ENCODE measurements at regions not wholly inside any gene's neighbourhood (a gene's known extent, or its start where the extent isn't known, plus 50 kb on each side); places are given as distances from the start of the nearest gene placed in this dataset.

DNA sequence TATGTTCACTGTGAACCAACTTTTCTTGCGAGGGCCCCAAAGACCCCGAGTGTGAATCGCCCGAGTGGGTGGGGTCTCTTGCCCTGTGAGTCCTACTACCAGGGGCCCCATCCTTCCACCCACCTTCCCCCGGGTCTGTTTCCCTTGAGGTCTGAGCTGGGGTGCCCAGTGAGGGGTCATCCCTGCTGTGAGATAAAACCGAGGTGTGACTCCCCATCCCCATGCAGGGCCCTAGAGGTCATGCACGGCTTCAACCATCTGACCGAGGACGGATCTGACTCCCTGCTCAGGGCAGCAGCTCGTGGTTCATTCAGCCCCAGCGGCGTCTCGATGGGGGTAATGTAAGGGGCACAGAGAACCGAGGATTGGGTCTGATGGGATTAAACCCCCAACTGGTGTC, 103.1 kb upstream of the SULF2 start:
- Histone ChIP-seq H2BK12ac (ENCODE audit: low read length) (no peak overlapping the region), H4K91ac (ENCODE audit: low read depth, low read length) (no peak overlapping the region), H3K4ac (ENCODE audit: low read depth, low read length) (no peak overlapping the region), H3K27ac (ENCODE audit: low read depth, low read length) (no peak overlapping the region), H3K9me3 (ENCODE audit: insufficient read depth, low read depth, low read length) (no peaks in the 10 kb centered on the region), H3K79me1 (ENCODE audit: low read length) (no peaks in the 10 kb centered on the region), H3K4me3 (ENCODE audit: low read depth, low read length) (no peak overlapping the region), H3K4me2 (ENCODE audit: low read length) (no peak overlapping the region), H2AK5ac (ENCODE audit: low read length) (no peak overlapping the region), H4K12ac (ENCODE audit: low read depth, low read length) (no peak overlapping the region), H3K23ac (ENCODE audit: low read length) (no peak overlapping the region), H3K9ac (ENCODE audit: low read length) (no peak overlapping the region), H3K4me1 (ENCODE audit: control insufficient read depth in 1 of 2, insufficient read depth in 2 of 2, low read length in 2 of 2) (no peaks in the 10 kb centered on the region), H3K36me3 (ENCODE audit: control insufficient read depth in 1 of 2, insufficient read depth in 2 of 2, low read length in 2 of 2) (no peaks in the 10 kb centered on the region), H3K27me3 (ENCODE audit: insufficient read depth, low read length) (no peaks in the 10 kb centered on the region), H3K79me2 (ENCODE audit: control insufficient read depth, insufficient read depth, low read length, poor library complexity) (no peaks in the 10 kb centered on the region), H3K18ac (ENCODE audit: low read length) (no peak overlapping the region), H2BK5ac (ENCODE audit: low read depth, low read length, poor library complexity) (no peak overlapping the region), H3K14ac (ENCODE audit: low read length) (no peak overlapping the region), H2BK120ac (ENCODE audit: insufficient read depth, low read length, poor library complexity) (no peak overlapping the region), H2AFZ (ENCODE audit: insufficient read depth, low read length, poor library complexity) (no peak overlapping the region), H4K8ac (ENCODE audit: low read depth, low read length) (no peak overlapping the region)
- no CpG with 5 or more reads among the region's 14 CpGs for WGBS (ENCODE audit: extremely low coverage, insufficient coverage, insufficient read length)
- DNase-seq: no peak

DNA sequence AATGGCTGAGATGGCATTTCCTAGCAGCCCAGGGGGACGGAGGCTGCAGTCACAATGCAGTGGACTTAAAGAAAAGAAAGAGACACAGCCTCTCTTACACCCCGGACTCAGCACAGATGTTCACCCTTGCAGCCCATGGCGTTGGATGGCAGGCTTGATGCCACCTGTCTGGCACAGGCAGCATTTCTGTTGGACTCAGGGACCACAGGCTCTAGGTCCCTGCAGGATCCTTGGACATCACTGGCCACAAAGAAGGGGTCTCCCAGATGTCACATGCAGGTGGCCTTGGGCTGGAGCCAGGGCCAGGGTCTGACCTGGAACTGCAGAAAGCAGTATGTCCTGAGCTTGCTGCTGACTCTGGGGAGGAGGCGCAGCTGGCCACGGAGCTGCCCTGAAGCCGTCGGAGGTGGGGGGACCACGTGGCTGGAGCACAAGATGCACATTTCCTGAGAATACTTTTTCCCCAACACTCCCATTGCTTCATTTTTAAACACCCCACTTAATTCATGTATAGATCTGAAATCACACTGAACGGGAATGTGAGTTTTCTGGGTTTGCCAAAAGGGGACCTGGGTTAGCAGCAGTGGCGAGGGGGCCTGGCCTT, 102.3 kb upstream of the SULF2 start:
- H4K91ac ChIP-seq (ENCODE audit: low read depth, low read length): no peak overlapping the region
- H3K18ac ChIP-seq (ENCODE audit: low read length): no peak overlapping the region
- H3K27me3 ChIP-seq (ENCODE audit: insufficient read depth, low read length): no peaks in the 10 kb centered on the region
- no peak overlapping the region for H3K14ac ChIP-seq (ENCODE audit: low read length)
- H3K9me3 ChIP-seq (ENCODE audit: insufficient read depth, low read depth, low read length): no peaks in the 10 kb centered on the region
- no peak overlapping the region for H3K23ac ChIP-seq (ENCODE audit: low read length)
- H3K4ac ChIP-seq (ENCODE audit: low read depth, low read length): no peak overlapping the region
- no peak overlapping the region for H2BK12ac ChIP-seq (ENCODE audit: low read length)
- no peak overlapping the region for H2AK5ac ChIP-seq (ENCODE audit: low read length)
- DNase-seq: no peak
- H2AFZ ChIP-seq (ENCODE audit: insufficient read depth, low read length, poor library complexity): no peak overlapping the region
- no CpG with 5 or more reads among the region's 10 CpGs for WGBS (ENCODE audit: extremely low coverage, insufficient coverage, insufficient read length)
- H3K4me3 ChIP-seq (ENCODE audit: low read depth, low read length): no peak overlapping the region
- no peak overlapping the region for H4K8ac ChIP-seq (ENCODE audit: low read depth, low read length)
- no peaks in the 10 kb centered on the region for H3K4me1 ChIP-seq (ENCODE audit: control insufficient read depth in 1 of 2, insufficient read depth in 2 of 2, low read length in 2 of 2)
- H4K12ac ChIP-seq (ENCODE audit: low read depth, low read length): no peak overlapping the region
- H3K36me3 ChIP-seq (ENCODE audit: control insufficient read depth in 1 of 2, insufficient read depth in 2 of 2, low read length in 2 of 2): no peaks in the 10 kb centered on the region
- no peak overlapping the region for H3K27ac ChIP-seq (ENCODE audit: low read depth, low read length)
- H3K79me1 ChIP-seq (ENCODE audit: low read length): no peaks in the 10 kb centered on the region
- H2BK120ac ChIP-seq (ENCODE audit: insufficient read depth, low read length, poor library complexity): no peak overlapping the region
- H3K4me2 ChIP-seq (ENCODE audit: low read length): no peak overlapping the region
- H2BK5ac ChIP-seq (ENCODE audit: low read depth, low read length, poor library complexity): no peak overlapping the region
- H3K9ac ChIP-seq (ENCODE audit: low read length): no peak overlapping the region
- H3K79me2 ChIP-seq (ENCODE audit: control insufficient read depth, insufficient read depth, low read length, poor library complexity): no peaks in the 10 kb centered on the region

DNA sequence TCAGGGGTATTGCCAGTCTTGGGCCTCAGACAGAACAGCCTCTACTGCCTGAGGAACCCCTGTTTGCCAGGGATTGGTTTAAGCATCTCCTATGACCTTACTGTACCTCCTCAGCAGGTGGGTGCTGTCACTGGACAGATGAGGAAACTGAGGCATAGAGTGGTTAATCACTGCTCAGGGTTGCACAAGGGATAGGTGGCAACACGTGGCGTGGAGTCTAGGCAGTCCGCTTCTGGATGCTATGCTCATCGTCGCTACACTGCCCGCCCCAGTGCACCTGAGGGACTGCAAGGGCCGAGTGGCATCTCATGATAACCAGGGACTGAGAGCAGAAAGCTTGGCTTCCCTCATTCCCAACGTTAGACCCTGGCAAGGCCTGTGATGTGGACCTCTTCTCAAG, 101.8 kb upstream of the SULF2 start:
- no peaks in the 10 kb centered on the region for H3K79me1 ChIP-seq (ENCODE audit: low read length)
- no peak for DNase-seq
- H4K91ac ChIP-seq (ENCODE audit: low read depth, low read length): no peak overlapping the region
- H3K4ac ChIP-seq (ENCODE audit: low read depth, low read length): no peak overlapping the region
- no CpG with 5 or more reads among the region's 8 CpGs for WGBS (ENCODE audit: extremely low coverage, insufficient coverage, insufficient read length)
- no peak overlapping the region for H3K4me2 ChIP-seq (ENCODE audit: low read length)
- no peak overlapping the region for H3K4me3 ChIP-seq (ENCODE audit: low read depth, low read length)
- H2AFZ ChIP-seq (ENCODE audit: insufficient read depth, low read length, poor library complexity): no peak overlapping the region
- no peak overlapping the region for H3K9ac ChIP-seq (ENCODE audit: low read length)
- no peaks in the 10 kb centered on the region for H3K9me3 ChIP-seq (ENCODE audit: insufficient read depth, low read depth, low read length)
- no peak overlapping the region for H3K14ac ChIP-seq (ENCODE audit: low read length)
- H2BK120ac ChIP-seq (ENCODE audit: insufficient read depth, low read length, poor library complexity): no peak overlapping the region
- H3K79me2 ChIP-seq (ENCODE audit: control insufficient read depth, insufficient read depth, low read length, poor library complexity): no peaks in the 10 kb centered on the region
- no peak overlapping the region for H4K8ac ChIP-seq (ENCODE audit: low read depth, low read length)
- H3K4me1 ChIP-seq (ENCODE audit: control insufficient read depth in 1 of 2, insufficient read depth in 2 of 2, low read length in 2 of 2): no peaks in the 10 kb centered on the region
- H3K27ac ChIP-seq (ENCODE audit: low read depth, low read length): no peak overlapping the region
- H2BK5ac ChIP-seq (ENCODE audit: low read depth, low read length, poor library complexity): no peak overlapping the region
- no peak overlapping the region for H2BK12ac ChIP-seq (ENCODE audit: low read length)
- H3K36me3 ChIP-seq (ENCODE audit: control insufficient read depth in 1 of 2, insufficient read depth in 2 of 2, low read length in 2 of 2): no peaks in the 10 kb centered on the region
- no peak overlapping the region for H3K18ac ChIP-seq (ENCODE audit: low read length)
- no peak overlapping the region for H2AK5ac ChIP-seq (ENCODE audit: low read length)
- no peak overlapping the region for H3K23ac ChIP-seq (ENCODE audit: low read length)
- H4K12ac ChIP-seq (ENCODE audit: low read depth, low read length): no peak overlapping the region
- no peaks in the 10 kb centered on the region for H3K27me3 ChIP-seq (ENCODE audit: insufficient read depth, low read length)

- Histone ChIP-seq H3K23ac (ENCODE audit: low read length) (no peak overlapping the region), H3K18ac (ENCODE audit: low read length) (no peak overlapping the region), H2AFZ (ENCODE audit: insufficient read depth, low read length, poor library complexity) (no peak overlapping the region), H4K12ac (ENCODE audit: low read depth, low read length) (no peak overlapping the region), H3K9me3 (ENCODE audit: insufficient read depth, low read depth, low read length) (no peaks in the 10 kb centered on the region), H3K79me1 (ENCODE audit: low read length) (no peaks in the 10 kb centered on the region), H3K36me3 (ENCODE audit: control insufficient read depth in 1 of 2, insufficient read depth in 2 of 2, low read length in 2 of 2) (no peaks in the 10 kb centered on the region), H3K4me2 (ENCODE audit: low read length) (no peak overlapping the region), H3K79me2 (ENCODE audit: control insufficient read depth, insufficient read depth, low read length, poor library complexity) (no peaks in the 10 kb centered on the region), H3K4ac (ENCODE audit: low read depth, low read length) (no peak overlapping the region), H2BK5ac (ENCODE audit: low read depth, low read length, poor library complexity) (no peak overlapping the region), H3K4me1 (ENCODE audit: control insufficient read depth in 1 of 2, insufficient read depth in 2 of 2, low read length in 2 of 2) (no peaks in the 10 kb centered on the region), H2AK5ac (ENCODE audit: low read length) (no peak overlapping the region), H3K9ac (ENCODE audit: low read length) (no peak overlapping the region), H3K4me3 (ENCODE audit: low read depth, low read length) (no peak overlapping the region), H4K8ac (ENCODE audit: low read depth, low read length) (no peak overlapping the region), H2BK120ac (ENCODE audit: insufficient read depth, low read length, poor library complexity) (no peak overlapping the region), H4K91ac (ENCODE audit: low read depth, low read length) (no peak overlapping the region), H2BK12ac (ENCODE audit: low read length) (no peak overlapping the region), H3K14ac (ENCODE audit: low read length) (no peak overlapping the region), H3K27ac (ENCODE audit: low read depth, low read length) (no peak overlapping the region), H3K27me3 (ENCODE audit: insufficient read depth, low read length) (no peaks in the 10 kb centered on the region)
- no CpG with 5 or more reads among the region's 18 CpGs for WGBS (ENCODE audit: extremely low coverage, insufficient coverage, insufficient read length)
- no peak for DNase-seq
Measured at GRCh38 chr20:47886454-47887041, 101.3 kb upstream of the SULF2 start.
